Keratinocyte (primary cell): ENCODE measurements at regions not wholly inside any gene's neighbourhood (a gene's known extent, or its start where the extent isn't known, plus 50 kb on each side); places are given as distances from the start of the nearest gene placed in this dataset.

Experiments used
- DNase-seq: peaks from one replicate; pipeline ENCODE4 v3.0.0-alpha.2; 2011; ENCODE audit warnings: low read depth, missing footprints, low spot score
- FAIRE-seq: peaks from 2 replicates; lab custom pipeline; 2011; peaks lifted over from hg19 to GRCh38; lab: Jason Lieb, UNC
- H2AFZ ChIP-seq: 2 replicates; pipeline ENCODE4 v1.6.0; 2012; ENCODE audit warnings: low read length, control low read depth, inconsistent platforms; ENCODE audit not compliant: control insufficient read depth
- H3K27ac ChIP-seq: 2 replicates; pipeline ENCODE4 v1.5.1; 2011; ENCODE audit warnings: low read length; ENCODE audit not compliant: control insufficient read depth, insufficient read depth
- H3K27me3 ChIP-seq: 3 replicates; pipeline ENCODE4 v1.6.0; 2011; ENCODE audit warnings: low read length; ENCODE audit not compliant: control insufficient read depth, insufficient read depth; ENCODE audit errors: extremely low read depth
- H3K36me3 ChIP-seq, 2 experiments: 2 replicates in 1 of 2; 3 replicates in 1 of 2; pipeline ENCODE4 v1.5.1; 2011; ENCODE audit warnings: low read length in 2 of 2, mild to moderate bottlenecking in 1 of 2; ENCODE audit not compliant: control insufficient read depth in 2 of 2, insufficient read depth in 2 of 2; ENCODE audit errors: extremely low read depth in 1 of 2
- H3K4me1 ChIP-seq: 3 replicates; pipeline ENCODE4 v1.5.1; 2011; ENCODE audit warnings: low read length; ENCODE audit not compliant: control insufficient read depth, insufficient read depth; ENCODE audit errors: extremely low read depth
- H3K4me2 ChIP-seq: 3 replicates; pipeline ENCODE4 v1.6.0; 2011; ENCODE audit warnings: low read depth, low read length; ENCODE audit not compliant: control insufficient read depth, insufficient read depth; ENCODE audit errors: extremely low read depth
- H3K4me3 ChIP-seq, 3 experiments: fragments of 200-600 bp in 1 of 3; sonication (generic) in 1 of 3; 2 replicates in 2 of 3; 3 replicates in 1 of 3; pipeline ENCODE4 v1.5.1; 2011 to 2016; ENCODE audit warnings: low read length in 3 of 3, mild to moderate bottlenecking in 3 of 3, control low read depth in 2 of 3, inconsistent platforms in 1 of 3, low read depth in 1 of 3, mixed read lengths in 1 of 3, mixed run types in 1 of 3, moderate library complexity in 1 of 3; ENCODE audit not compliant: control insufficient read depth in 2 of 3, insufficient read depth in 2 of 3; ENCODE audit errors: extremely low read depth in 1 of 3
- H3K79me2 ChIP-seq: 2 replicates; pipeline ENCODE4 v1.6.0; 2012; ENCODE audit warnings: low read length; ENCODE audit not compliant: control insufficient read depth, insufficient read depth
- H3K9ac ChIP-seq: 3 replicates; pipeline ENCODE4 v1.6.0; 2011; ENCODE audit warnings: low read length; ENCODE audit not compliant: control insufficient read depth, insufficient read depth; ENCODE audit errors: extremely low read depth
- H3K9me1 ChIP-seq: 3 replicates; pipeline ENCODE4 v1.6.0; 2011; ENCODE audit warnings: low read length; ENCODE audit not compliant: control insufficient read depth, insufficient read depth; ENCODE audit errors: extremely low read depth
- H3K9me3 ChIP-seq: 2 replicates; pipeline ENCODE4 v1.5.1; 2012; ENCODE audit warnings: low read depth, low read length; ENCODE audit not compliant: control insufficient read depth
- H4K20me1 ChIP-seq: 3 replicates; pipeline ENCODE4 v1.6.0; 2011; ENCODE audit warnings: low read length; ENCODE audit not compliant: control insufficient read depth, insufficient read depth; ENCODE audit errors: extremely low read depth
- CTCF ChIP-seq, 3 experiments: IDR thresholded peaks in 1 of 3; conservative IDR thresholded peaks in 1 of 3; optimal IDR thresholded peaks in 1 of 3; 2 replicates in 2 of 3; 3 replicates in 1 of 3; pipeline versions ENCODE3 to v1.5.1; 2011; ENCODE audit warnings: low read length in 3 of 3, mild to moderate bottlenecking in 3 of 3, moderate library complexity in 2 of 3, control low read depth in 1 of 3, inconsistent platforms in 1 of 3; ENCODE audit not compliant: insufficient read depth in 2 of 3; ENCODE audit errors: extremely low read depth in 1 of 3
- EZH2 ChIP-seq: IDR thresholded peaks from one replicate; pipeline ENCODE4 v1.6.1; 2012; ENCODE audit warnings: inconsistent platforms, mild to moderate bottlenecking, low read length, moderate library complexity
- dilution Hi-C: fragments of 300-500 bp; cut with MboI; formaldehyde crosslinking; loops from one replicate; pipeline ENCODE4 v1.7.0; 2020; ENCODE audit warnings: low sequenced_read_pairs; ENCODE audit not compliant: extremely low pct_ligation_motif_present

- dilution Hi-C loops, result no loop called here
- Histone ChIP-seq H3K9me3 (no peaks in the 10 kb centered on the region), H2AFZ (no peak overlapping the region), H3K9ac (no peak overlapping the region), H3K4me1 (no peaks in the 10 kb centered on the region), H3K27ac (no peak overlapping the region), H3K4me2 (no peak overlapping the region), H3K36me3 (no peaks in the 10 kb centered on the region), H3K79me2 (no peaks in the 10 kb centered on the region), H3K27me3 (no peaks in the 10 kb centered on the region), H3K4me3 (no peak overlapping the region), H3K9me1 (no peaks in the 10 kb centered on the region), H4K20me1 (no peaks in the 10 kb centered on the region)
- TF ChIP-seq EZH2 (no peak), CTCF (optimal IDR thresholded peaks at IDR 0.05 in 1 of 3, IDR thresholded peaks at IDR 0.05 in 1 of 3, conservative IDR thresholded peaks at IDR 0.05 in 1 of 3; ENCODE audit: extremely low read depth in 1 of 3, insufficient read depth in 2 of 3, low read length in 3 of 3) (peak in 2 of 3 experiments; percentile 38 to 48)
- DNase-seq, result no peak
- no peak for FAIRE-seq
Observed at GRCh38 chr19:13574933-13575332, 68.7 kb upstream of the CACNA1A start.

GRCh38 chr19:13573056-13573667 is 66.9 kb upstream of the CACNA1A start:
- Histone ChIP-seq H3K27ac (no peak overlapping the region), H3K36me3 (no peaks in the 10 kb centered on the region), H3K4me2 (no peak overlapping the region), H3K27me3 (no peaks in the 10 kb centered on the region), H3K9me1 (no peaks in the 10 kb centered on the region), H3K9ac (no peak overlapping the region), H3K4me1 (no peaks in the 10 kb centered on the region), H2AFZ (no peak overlapping the region), H4K20me1 (no peaks in the 10 kb centered on the region), H3K79me2 (no peaks in the 10 kb centered on the region), H3K4me3 (no peak overlapping the region), H3K9me3 (no peaks in the 10 kb centered on the region)
- TF ChIP-seq CTCF (optimal IDR thresholded peaks at IDR 0.05 in 1 of 3, IDR thresholded peaks at IDR 0.05 in 1 of 3, conservative IDR thresholded peaks at IDR 0.05 in 1 of 3; ENCODE audit: extremely low read depth in 1 of 3, insufficient read depth in 2 of 3, low read length in 3 of 3) (no peak), EZH2 (no peak)
- DNase-seq (no peak), FAIRE-seq (no peak)
- dilution Hi-C loops, result no loop called here
